GM23338 (cell line): ENCODE measurements at regions not wholly inside any gene's neighbourhood (a gene's known extent, or its start where the extent isn't known, plus 50 kb on each side); places are given as distances from the start of the nearest gene placed in this dataset.

Experiments used
- ATAC-seq: fragments of 200-7000 bp; cut with Tn5 transposase; 3 replicates; pipeline ENCODE4 v1.9.1; 2020
- DNase-seq: peaks from one replicate; pipeline ENCODE4 v3.0.0-alpha.2; 2015; ENCODE audit warnings: low spot score
- H2AFZ ChIP-seq: fragments of 200-600 bp; sonication (generic); 2 replicates; pipeline ENCODE4 v1.8.0; 2016; ENCODE audit warnings: antibody characterized with exemption, mild to moderate bottlenecking, moderate library complexity
- H3F3A ChIP-seq: fragments of 200-600 bp; sonication (generic); replicated peaks from 2 replicates; pipeline ENCODE4 v1.8.0; 2017; ENCODE audit warnings: antibody characterized with exemption, mixed run types, low read depth
- H3K27ac ChIP-seq: fragments of 200-600 bp; sonication (generic); 2 replicates; pipeline ENCODE4 v1.6.1; 2016; ENCODE audit warnings: low read depth
- H3K27me3 ChIP-seq: fragments of 200-600 bp; sonication (generic); 2 replicates; pipeline ENCODE4 v1.8.0; 2016; ENCODE audit warnings: mild to moderate bottlenecking, mixed run types, moderate library complexity; ENCODE audit not compliant: insufficient read depth
- H3K36me3 ChIP-seq: fragments of 200-600 bp; sonication (generic); 2 replicates; pipeline ENCODE4 v1.8.0; 2016; ENCODE audit warnings: mild to moderate bottlenecking; ENCODE audit not compliant: insufficient read depth
- H3K4me1 ChIP-seq: fragments of 200-600 bp; sonication (generic); 2 replicates; pipeline ENCODE4 v1.8.0; 2016; ENCODE audit warnings: mild to moderate bottlenecking, moderate library complexity; ENCODE audit not compliant: insufficient read depth
- H3K4me2 ChIP-seq: fragments of 200-600 bp; sonication (generic); 2 replicates; pipeline ENCODE4 v1.7.1; 2017; ENCODE audit warnings: mixed run types
- H3K4me3 ChIP-seq: fragments of 200-600 bp; sonication (generic); 2 replicates; pipeline ENCODE4 v1.6.1; 2016; ENCODE audit warnings: mixed run types
- H3K79me2 ChIP-seq: fragments of 200-600 bp; sonication (generic); replicated peaks from 2 replicates; pipeline ENCODE4 v1.8.0; 2017; ENCODE audit warnings: mild to moderate bottlenecking; ENCODE audit not compliant: insufficient read depth
- H3K9me2 ChIP-seq: fragments of 200-600 bp; sonication (generic); 2 replicates; pipeline ENCODE4 v1.8.0; 2017; ENCODE audit not compliant: insufficient read depth
- H4K20me1 ChIP-seq: fragments of 200-600 bp; sonication (generic); replicated peaks from 2 replicates; pipeline ENCODE4 v1.8.0; 2017; ENCODE audit warnings: mild to moderate bottlenecking; ENCODE audit not compliant: insufficient read depth
- H3K27ac Mint-ChIP-seq: 2 replicates; pipeline ENCODE4 v1.8.0; 2020; ENCODE audit warnings: inconsistent platforms, mild to moderate bottlenecking, moderate library complexity, mixed read lengths
- H3K27me3 Mint-ChIP-seq: 3 replicates; pipeline ENCODE4 v1.8.0; 2022; ENCODE audit warnings: low read depth, mild to moderate bottlenecking, moderate library complexity, mixed read lengths, inconsistent platforms; ENCODE audit not compliant: insufficient read depth, poor library complexity
- H3K36me3 Mint-ChIP-seq: 3 replicates; pipeline ENCODE4 v1.8.0; 2021; ENCODE audit warnings: low read depth, mild to moderate bottlenecking, inconsistent platforms, moderate library complexity, mixed read lengths
- H3K4me1 Mint-ChIP-seq: 3 replicates; pipeline ENCODE4 v1.8.0; 2020; ENCODE audit warnings: mild to moderate bottlenecking, inconsistent platforms, mixed read lengths
- H3K4me3 Mint-ChIP-seq: 3 replicates; pipeline ENCODE4 v1.8.0; 2021; ENCODE audit warnings: moderate library complexity, mild to moderate bottlenecking, inconsistent platforms, mixed read lengths
- H3K9me3 Mint-ChIP-seq: 3 replicates; pipeline ENCODE4 v1.8.0; 2020; ENCODE audit warnings: moderate library complexity, mild to moderate bottlenecking, inconsistent platforms, mixed read lengths
- CREB1 ChIP-seq: fragments of 250-450 bp; sonication (Bioruptor Pico); IDR thresholded peaks from 2 replicates; pipeline ENCODE4 v1.5.0; 2020; ENCODE audit warnings: low read depth, mild to moderate bottlenecking, moderate library complexity
- CTCF ChIP-seq, 2 experiments: fragments of 200-600 bp in 1 of 2; sonication (generic) in 1 of 2; conservative IDR thresholded peaks; 2 replicates each; pipeline versions ENCODE4 v1.5.1 to v1.6.1; 2016 to 2017; ENCODE audit warnings: antibody characterized with exemption in 2 of 2, low read depth in 2 of 2, mild to moderate bottlenecking in 2 of 2, moderate library complexity in 1 of 2
- ETS1 ChIP-seq: IDR thresholded peaks from 2 replicates; pipeline ENCODE4 v1.6.1; 2016; ENCODE audit warnings: antibody characterized with exemption
- EZH2 ChIP-seq: fragments of 200-600 bp; sonication (generic); IDR thresholded peaks from one replicate; pipeline ENCODE4 v1.8.0; 2017; ENCODE audit warnings: antibody characterized with exemption, mild to moderate bottlenecking, low read depth; ENCODE audit not compliant: unreplicated experiment
- EZH2phosphoT487 ChIP-seq: fragments of 200-600 bp; sonication (generic); IDR thresholded peaks from one replicate; pipeline ENCODE4 v1.8.1; 2018; ENCODE audit warnings: antibody characterized with exemption; ENCODE audit not compliant: unreplicated experiment
- JUNB ChIP-seq: IDR thresholded peaks from one replicate; pipeline ENCODE4 v1.6.1; 2016; ENCODE audit warnings: antibody characterized with exemption; ENCODE audit not compliant: unreplicated experiment
- NANOG ChIP-seq: IDR thresholded peaks from 2 replicates; pipeline ENCODE4 v1.6.1; 2016; ENCODE audit warnings: antibody characterized with exemption, borderline replicate concordance
- POLR2AphosphoS5 ChIP-seq: IDR thresholded peaks from 2 replicates; pipeline ENCODE4 v1.6.1; 2016; ENCODE audit warnings: antibody characterized with exemption, low read depth
- REST ChIP-seq: IDR thresholded peaks from one replicate; pipeline ENCODE4 v1.6.1; 2018; ENCODE audit warnings: antibody characterized with exemption; ENCODE audit not compliant: unreplicated experiment
- STAT1 ChIP-seq: IDR thresholded peaks from one replicate; pipeline ENCODE4 v1.6.1; 2016; ENCODE audit warnings: antibody characterized with exemption; ENCODE audit not compliant: unreplicated experiment
- ZNF114 ChIP-seq: fragments of 250-450 bp; sonication (Bioruptor Pico); IDR thresholded peaks from 2 replicates; pipeline ENCODE4 v1.5.0; 2020; ENCODE audit warnings: mild to moderate bottlenecking, moderate library complexity
- ZNF331 ChIP-seq: fragments of 250-450 bp; sonication (Bioruptor Pico); IDR thresholded peaks from 2 replicates; pipeline ENCODE4 v1.5.0; 2020; ENCODE audit warnings: low read depth, mild to moderate bottlenecking, moderate library complexity
- ZNF462 ChIP-seq: fragments of 250-450 bp; sonication (Bioruptor Pico); IDR thresholded peaks from 2 replicates; pipeline ENCODE4 v1.5.0; 2020; ENCODE audit warnings: mild to moderate bottlenecking, moderate library complexity

- Mint-ChIP-seq H3K4me3 (no peak overlapping the region), H3K4me1 (peaks cover 8% of the 10 kb centered on the region), H3K9me3 (peaks cover 16% of the 10 kb centered on the region; the same call in 2 of the 3 replicates), H3K27me3 (peaks cover 8% of the 10 kb centered on the region), H3K27ac (no peak overlapping the region), H3K36me3 (peaks cover 71% of the 10 kb centered on the region)
- TF ChIP-seq ETS1 (no peak), CREB1 (CRISPR knock-in tag) (no peak), STAT1 (no peak), CTCF (conservative IDR thresholded peaks at IDR 0.05; ENCODE audit: low read depth in 2 of 2) (no peak), EZH2phosphoT487 (no peak), ZNF114 (CRISPR knock-in tag) (no peak), ZNF462 (CRISPR knock-in tag) (no peak), EZH2 (no peak), NANOG (no peak), REST (no peak), POLR2AphosphoS5 (no peak), ZNF331 (no peak), JUNB (no peak)
- H4K20me1 ChIP-seq: no peaks in the 10 kb centered on the region
- no peak overlapping the region for H3K27ac ChIP-seq
- ATAC-seq (no peak), DNase-seq (no peak)
- no peak overlapping the region for H3K4me2 ChIP-seq
- no peaks in the 10 kb centered on the region for H3K79me2 ChIP-seq
- no peaks in the 10 kb centered on the region for H3K9me2 ChIP-seq
- H3K4me1 ChIP-seq: no peaks in the 10 kb centered on the region
- 0 out of 2 replicates have a peak, but pooled peaks cover 3% of the 10 kb centered on the region for H3F3A ChIP-seq
- no peaks in the 10 kb centered on the region for H3K27me3 ChIP-seq
- H2AFZ ChIP-seq: no peak overlapping the region
- H3K36me3 ChIP-seq: peaks cover 13% of the 10 kb centered on the region
- H3K4me3 ChIP-seq: no peak overlapping the region
Measured at GRCh38 chr18:35904389-35905037, 68.0 kb upstream of the RMP24 start.
